HCEC 1CT (cell line): ENCODE measurements at regions not wholly inside any gene's neighbourhood (a gene's known extent, or its start where the extent isn't known, plus 50 kb on each side); places are given as distances from the start of the nearest gene placed in this dataset.

Experiments used
- DNase-seq: peaks from one replicate; pipeline ENCODE4 v3.0.0-alpha.2; 2017

DNA sequence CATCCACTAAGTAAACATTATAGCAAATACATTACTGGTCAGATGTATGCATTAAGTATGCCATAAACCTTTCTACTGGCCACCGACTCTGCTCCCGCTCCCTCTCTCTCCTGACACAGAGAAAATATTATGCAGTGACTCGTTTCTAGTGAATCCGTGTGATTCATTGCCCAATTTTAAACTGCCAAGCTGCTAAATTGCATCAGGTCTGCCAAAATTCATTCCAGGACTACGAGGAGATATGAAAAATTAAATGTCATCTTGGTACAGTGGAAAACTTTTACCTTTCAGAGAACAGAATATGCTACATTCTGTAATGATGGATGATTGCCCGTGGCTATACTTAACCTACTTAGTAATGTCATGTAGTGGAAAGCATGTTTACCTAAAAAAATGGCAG lies 368.8 kb upstream of the TSHZ3 start:
- no peak for DNase-seq

DNA sequence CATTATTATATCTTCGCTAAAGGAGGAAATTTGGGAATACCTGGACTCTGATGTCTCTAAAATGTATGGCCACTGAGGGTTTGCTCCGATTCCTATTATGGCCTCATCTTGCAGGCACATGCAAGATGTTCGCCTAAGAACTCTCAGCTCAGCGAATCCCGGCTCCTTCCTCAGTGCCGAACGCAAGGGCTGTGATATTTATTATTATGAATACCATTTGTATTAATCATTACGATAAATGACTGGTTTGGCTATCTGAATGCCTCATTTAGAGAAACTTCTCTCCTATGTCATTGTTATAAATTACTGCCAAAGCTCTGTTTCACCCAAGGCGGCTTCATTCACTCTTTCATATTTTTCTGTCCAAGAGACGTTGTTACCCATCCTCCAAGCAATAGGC lies 369.7 kb upstream of the TSHZ3 start:
- DNase-seq: no peak

DNA sequence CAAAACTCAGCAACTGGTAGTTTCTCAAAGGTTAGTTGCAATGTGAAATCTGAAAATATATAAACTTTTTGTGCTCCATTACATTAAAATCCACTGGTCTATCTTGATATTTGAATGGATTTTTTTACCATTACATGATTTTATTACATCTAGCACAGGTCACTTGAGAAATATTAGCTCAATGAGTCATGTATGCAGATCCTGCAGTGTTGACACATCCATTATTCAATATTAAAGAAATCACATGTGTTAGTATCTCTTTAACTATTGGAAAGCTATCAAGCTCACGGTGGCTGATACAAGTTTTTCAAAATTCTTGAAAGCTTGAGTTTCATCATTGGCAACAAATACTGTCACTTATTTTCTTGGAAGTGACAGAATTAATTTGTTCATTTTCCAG lies 373.9 kb upstream of the TSHZ3 start:
- no peak for DNase-seq

DNA sequence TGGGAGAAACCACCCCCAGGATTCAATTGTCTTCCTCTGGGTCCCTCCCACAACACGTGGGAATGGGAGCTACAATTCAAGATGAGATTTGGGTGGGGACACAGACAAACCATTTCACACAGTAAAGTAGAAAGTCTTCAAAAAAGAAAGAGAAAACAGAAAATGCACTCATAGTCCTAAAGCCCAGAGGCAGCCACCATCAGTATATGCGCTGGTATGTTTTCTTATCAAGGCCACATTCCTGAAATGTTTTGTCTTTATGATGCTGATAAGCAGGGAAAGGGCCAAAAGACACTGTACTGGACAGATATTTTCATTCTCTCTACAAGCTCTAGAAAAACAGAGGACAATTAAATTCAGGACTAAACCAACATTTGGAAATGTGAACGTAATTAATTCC lies 375.8 kb upstream of the TSHZ3 start:
- no peak for DNase-seq

DNA sequence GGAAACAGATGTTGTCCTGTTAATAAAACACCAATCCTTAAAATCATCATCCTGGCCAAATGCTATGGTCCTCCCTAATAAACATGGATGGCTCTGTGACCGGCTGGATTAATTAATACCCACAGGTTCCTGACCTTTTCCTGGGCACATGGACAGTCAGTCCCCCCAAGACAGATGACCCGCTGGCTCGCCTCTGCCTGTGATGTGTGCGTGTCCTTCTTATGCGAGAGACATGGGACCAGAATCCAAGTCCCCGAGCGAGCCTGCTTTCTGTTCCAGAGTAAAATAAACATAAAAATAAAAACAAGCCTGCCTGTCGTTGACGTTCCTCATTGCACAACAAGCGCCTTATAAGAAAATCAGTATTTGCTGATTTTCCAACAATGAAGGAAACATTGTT lies 378.3 kb upstream of the TSHZ3 start:
- DNase-seq: no peak

DNA sequence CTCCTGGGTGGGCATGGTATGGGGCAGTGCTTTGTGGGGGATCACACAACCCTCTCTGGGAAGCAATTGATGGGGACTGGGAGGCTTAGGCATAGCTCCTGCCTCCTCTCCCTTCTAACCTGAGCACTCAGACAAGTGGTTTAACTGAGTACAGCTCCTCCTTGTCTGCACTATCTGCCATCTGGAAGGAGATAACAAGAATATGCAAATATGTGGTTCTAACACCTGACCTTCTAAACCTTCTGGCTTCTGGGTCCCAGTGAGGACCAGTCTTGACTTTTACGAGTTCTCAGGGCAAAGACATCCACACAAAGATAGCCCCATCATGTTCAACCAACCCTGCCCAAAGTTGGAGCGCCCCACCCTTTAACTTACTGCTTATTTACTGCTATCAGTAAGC lies 381.0 kb upstream of the TSHZ3 start:
- no peak for DNase-seq

DNA sequence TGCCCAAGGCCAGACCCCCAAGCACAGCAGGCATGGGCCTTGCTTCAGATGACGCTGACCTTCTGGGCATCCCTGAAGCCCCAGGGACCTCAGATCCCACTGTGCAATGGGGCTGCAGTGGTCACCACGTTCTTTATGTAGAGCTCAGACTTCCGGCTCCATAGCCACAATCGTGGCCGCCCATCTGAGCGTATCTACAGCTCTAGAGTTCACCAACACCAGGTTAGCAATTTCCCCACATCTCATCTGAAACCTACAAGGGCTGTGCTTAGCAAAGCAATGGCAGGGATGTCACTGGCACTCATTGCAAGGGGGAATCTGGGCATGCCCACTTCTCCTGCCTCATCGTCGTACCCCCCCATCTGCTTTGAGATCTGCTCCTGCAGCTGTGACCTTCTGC lies 384.4 kb upstream of the TSHZ3 start:
- no peak for DNase-seq

DNA sequence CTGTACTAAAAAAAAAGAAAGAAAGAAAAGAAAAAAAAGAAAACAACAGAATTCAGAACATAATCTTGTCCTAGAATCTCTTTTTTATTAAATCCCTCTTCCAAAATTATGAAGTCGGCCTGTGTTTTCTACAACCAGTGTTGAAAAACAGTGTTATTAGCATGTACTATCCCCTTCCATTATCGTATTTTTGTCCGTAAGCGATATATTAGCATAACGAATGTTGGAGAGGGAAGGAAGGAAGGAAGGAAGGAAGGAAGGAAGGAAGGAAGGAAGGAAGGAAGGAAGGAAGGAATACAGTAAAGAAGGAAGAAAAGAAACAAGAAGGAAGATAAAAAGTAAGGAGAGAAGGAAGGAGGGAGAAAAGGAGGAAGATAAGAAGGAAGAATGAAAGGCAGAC lies 393.0 kb upstream of the TSHZ3 start:
- no peak for DNase-seq

DNA sequence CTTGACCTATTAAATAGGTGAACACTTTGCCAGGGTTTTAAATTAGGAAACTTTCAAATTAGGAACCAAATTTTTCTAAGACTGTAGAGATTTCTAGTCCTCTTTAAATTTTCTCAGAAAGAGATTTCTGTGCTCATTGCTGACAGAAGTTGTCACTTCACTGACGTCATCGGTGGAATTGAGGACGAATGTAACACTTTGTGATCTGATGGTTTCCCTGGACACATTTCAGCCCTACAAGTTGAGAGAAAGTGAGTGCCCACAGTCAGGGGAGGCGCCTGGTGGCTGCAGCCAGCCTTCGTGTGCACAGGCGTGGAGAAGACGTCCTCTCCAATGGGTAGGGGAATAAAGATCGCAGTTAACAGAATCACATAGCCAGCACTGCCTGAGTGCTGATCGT lies 396.5 kb upstream of the TSHZ3 start:
- DNase-seq: no peak

DNA sequence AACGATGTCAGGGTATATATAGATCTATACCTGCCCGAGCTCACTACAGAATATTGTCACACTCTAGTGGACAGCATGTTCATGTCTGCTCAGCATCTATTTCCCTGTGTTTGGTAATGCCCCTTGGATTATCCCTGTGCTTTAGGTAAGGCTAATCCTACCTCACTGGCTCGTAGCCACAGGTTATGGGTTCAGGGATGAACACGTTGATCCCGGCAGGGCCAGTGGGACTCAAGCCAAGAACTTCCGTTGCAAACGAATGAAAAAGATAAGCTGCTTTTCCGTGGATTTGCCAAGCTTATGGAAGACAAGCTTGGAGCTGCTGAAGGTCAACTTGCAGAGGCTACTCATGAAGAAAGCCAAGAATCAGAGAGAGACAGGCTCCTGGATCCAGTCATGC lies 400.0 kb upstream of the TSHZ3 start:
- DNase-seq: no peak

DNA sequence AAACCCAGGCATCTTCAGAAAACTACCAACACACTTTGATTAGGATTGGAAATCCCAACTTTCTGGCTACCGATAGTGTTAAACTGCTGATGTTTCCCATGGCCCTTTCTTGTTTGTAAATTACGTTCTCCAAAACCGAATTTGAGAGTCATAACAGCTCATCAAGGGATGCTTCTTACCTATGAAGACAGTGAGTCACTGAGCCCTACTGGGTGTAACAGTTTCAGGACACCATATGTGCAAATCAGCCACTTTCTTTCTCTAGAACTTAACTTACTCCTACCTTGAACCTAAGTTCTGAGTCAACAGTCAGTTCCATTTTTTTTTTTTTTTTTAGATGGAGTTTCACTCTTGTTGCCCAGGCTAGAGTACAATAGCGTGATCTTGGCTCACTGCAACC lies 410.1 kb upstream of the TSHZ3 start:
- no peak for DNase-seq

DNA sequence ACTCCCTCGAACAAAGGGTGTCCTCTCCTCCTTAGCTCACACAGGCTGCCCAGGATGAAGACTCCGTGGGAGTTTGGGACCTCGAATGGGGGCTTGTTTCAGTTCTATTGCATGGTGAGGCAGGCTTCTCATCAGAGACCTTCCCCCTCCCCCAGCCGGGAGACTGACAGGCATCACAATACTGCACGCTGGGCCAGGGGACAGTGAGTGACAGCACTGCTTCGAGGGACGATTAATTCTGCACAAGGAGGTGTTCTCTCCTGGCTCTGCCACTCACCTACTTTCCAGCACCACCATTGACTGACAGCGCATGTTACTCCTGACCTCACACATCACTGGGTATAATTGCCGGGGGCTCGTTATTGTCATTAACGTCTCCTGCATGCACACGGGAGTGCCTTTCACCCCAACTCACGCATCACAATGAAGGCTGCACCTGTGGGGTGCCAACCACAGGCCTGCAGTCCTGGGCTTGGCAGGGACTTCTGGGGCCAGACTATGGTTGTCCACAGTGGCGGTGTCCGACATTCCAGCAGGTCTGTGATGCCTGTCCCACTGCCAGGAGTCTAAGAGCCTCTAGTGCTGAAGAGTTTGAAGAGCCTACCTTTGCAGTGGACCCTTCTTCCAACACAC lies 412.2 kb upstream of the TSHZ3 start:
- no peak for DNase-seq

DNA sequence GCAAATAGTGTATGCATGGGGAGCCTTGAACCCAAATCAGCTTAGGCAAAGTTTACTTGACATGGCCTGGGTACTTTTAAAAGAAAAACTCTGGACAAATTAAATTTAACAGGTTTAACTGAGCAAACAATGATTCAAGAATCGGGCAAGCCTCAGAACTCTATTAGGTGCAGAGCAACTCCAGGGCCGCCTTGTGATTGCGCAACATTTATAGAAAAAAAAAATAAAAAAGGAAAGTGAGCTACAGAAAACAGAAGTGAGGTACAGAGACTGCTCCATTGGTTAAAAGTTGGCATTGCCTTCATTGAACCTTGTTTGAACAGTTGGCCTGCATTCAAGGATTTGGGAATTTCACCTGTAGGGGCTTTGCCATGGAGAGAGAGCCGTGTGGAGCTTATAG lies 421.0 kb upstream of the TSHZ3 start:
- DNase-seq: no peak

DNA sequence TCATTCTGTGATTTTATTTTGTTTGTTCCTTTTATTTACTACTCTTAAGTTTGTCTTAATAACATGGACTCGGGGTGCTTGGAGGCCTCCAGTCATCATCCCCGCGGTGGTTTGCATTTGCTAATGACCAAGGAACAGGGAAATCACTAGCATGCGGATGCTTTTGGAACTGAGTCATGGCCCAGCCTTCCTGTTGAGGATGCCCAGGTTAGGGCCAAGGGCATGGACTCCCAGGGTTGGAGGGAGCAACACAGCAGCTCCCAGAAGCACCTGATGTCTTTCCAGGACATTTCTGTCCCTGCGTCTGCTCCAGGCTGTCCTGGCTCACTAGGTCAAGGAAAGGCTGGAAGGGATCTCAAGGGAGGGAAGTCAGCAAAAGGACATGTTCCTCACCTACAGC lies 423.7 kb upstream of the TSHZ3 start:
- DNase-seq: no peak

DNA sequence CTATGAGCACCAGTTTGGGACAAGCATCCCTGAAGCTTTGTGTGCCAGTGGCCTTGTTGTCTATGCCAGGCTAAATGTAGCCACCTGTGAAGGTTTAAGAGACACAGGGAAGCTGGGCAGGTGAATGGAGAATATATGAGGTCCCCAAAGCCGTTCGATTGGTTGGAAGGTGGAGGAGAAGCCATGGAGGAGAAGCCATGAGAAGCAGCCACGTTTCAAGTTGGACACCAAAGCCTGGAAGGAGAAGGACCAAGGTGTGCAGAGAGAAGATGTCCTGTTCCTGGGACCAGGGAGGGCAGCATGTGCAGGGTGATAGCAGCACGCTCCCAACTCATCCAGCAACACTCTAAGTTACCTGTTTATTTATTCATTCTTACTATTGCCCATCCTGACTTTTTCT lies 432.3 kb upstream of the TSHZ3 start:
- no peak for DNase-seq

DNA sequence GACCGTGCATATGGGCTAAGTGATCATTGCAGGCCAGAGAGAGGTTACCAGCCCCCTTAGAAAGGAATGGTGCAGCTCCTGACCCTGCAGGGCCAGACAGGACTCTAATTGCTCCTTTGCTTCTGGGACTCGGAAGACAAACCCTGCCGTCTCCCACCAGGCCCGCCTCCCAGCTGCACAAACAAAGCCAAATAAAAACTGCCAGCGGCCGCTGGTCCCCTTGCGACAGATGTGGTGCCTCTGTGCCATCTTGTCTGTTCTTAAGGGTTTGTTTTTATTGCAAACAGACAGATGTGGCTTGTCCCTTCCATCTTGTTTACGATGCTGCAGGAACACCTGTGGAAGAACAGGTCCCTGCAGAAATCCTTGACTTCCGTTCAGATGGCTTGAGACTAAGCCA lies 434.4 kb upstream of the TSHZ3 start:
- no peak for DNase-seq

DNA sequence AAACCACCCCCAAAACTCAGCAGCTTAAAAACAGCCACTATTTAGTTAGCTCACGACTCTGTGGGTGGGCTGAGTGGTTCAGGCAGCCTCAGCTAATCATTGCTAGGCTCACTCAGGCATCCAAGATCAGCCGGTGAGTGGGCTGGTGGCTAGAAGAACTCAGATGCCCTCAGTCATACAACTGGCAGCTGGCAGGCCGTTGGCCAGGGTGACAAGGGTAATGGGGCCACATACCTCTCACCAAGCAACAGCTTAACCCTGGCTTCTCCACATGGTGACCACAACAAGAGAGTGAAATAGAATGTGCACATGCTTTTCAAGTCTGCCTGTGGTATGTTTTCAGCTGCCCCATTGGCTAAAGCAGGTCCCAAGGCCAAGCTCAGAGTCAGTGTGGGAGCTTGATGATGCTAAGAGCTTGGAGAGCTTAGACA lies 435.4 kb upstream of the TSHZ3 start:
- no peak for DNase-seq

DNA sequence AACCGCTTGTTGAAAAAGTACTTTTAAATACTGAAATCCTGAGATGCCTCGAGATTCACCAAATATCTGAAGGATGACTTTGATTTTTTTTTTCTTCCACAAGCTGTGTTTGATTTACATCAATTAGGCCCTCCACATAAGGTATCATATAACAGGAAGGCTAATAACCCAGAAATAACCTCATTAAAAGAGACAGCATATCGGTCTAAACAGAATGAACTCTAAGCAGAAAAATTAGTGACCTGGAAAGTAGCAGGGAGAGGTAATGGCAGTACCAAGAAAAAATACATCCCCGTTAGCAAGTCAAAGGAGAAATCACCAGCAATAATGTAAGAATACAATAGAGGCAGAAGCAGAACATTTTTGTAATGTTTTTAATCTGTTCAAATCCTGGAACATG lies 452.4 kb upstream of the TSHZ3 start:
- DNase-seq: no peak

DNA sequence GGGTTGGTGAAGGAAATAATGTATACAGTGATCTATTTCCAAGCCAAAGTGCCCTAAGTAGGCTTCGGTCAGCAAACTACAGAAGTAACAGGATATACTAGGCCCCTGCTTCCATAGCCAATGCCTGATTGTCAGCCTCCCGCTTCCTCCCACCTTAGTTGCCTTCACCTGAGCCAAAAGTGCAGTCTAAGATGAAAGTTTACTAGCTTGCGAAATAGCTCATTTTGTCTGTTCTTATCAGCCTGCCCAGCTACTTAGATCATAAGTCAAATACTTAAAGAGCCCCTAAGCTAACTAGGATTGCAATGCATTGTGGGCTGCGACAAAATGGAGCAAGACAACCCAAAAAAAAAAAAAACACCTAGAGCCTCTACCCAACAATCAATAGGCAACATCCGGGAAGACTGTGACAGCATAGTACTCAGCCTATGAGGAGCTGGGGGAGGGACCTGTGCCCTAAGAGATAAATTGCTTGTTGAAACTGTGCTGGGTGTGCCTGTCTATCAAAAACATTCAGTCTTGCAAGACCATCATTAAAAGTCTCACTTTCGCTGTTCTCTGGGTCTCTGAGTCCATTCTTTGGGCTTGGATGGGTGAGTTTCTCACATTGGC lies 454.7 kb upstream of the TSHZ3 start:
- DNase-seq: no peak

DNA sequence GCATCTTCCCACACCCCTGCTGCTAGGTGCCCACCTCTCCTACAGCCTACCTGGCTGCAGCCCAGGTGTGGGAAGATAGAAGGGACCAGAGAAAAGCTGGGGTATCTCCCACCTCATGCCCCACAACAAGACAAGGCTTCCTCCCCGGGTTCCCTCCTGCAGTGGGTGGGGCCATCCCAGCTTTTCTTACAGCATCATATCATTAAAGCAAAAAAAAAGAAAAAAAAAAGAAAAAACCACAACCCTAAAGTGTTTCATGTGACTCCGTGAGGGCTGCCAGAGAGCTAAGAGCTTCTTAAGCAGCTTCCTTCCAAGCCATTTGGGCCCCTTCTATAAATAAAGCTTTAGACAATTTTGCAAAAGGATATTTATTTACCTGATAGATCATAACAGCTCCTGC lies 455.4 kb upstream of the TSHZ3 start:
- DNase-seq: no peak

DNA sequence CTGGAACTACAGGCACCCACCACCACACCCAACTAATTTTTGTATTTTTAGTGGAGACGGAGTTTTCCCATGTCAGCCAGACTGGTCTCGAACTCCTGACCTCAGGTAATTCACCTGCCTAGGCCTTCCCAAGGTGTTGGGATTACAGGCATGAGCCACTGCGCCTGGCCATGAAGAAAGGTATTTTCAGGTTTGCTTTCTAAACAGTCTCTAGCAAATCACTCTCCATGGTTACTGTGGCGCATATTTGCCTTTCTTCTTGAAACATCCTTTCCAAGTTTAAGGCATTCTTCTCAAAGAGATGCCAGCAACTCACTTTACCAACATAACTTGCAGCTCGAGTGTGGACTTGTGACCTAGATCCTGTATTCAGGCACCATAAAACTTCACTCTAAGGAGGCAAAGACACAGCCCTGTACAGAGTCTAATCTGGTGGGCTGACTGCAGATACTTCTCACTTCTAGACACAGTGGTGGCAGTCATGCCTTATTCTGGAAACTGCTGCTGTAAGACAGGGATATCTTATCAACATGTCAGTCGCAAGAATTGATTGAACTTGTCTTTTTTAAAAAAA lies 461.4 kb upstream of the TSHZ3 start:
- no peak for DNase-seq

DNA sequence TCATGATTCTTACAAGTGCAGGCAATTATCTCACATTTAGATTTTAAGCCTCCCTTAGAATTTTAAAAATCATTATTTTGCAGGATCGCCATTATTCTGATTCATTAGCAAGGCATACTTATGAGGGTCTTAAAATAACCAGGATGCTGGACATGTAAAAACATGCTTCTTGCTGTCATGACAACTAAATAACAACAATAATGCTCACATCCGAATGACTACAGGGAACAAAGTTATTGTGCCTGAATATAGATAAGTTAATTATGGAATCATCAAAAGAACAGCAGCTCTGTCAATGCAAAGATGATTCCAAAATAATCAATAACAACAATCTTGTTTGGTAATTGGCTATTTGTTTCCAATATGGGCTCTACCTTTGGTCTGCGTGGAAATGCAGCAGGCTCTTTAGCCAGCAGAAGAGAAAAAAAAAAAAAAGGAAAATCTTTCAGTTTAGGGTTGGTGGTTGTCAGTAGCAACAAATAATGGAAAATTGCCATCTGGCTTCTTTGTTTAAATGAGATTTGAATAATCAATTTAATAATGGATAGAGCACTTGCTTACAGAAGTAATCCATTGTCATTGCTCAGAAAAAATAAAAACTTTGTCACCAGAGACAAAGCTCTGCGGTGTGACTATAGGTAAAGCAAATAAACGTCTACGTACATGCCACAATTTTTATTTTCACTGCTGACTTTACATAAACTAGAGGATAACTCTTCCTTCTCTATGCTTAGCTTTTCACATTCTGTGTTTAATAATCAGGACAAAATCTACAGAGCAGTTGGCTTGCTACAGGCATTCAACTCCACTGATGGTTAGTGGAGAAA lies 468.9 kb upstream of the TSHZ3 start:
- DNase-seq: no peak

DNA sequence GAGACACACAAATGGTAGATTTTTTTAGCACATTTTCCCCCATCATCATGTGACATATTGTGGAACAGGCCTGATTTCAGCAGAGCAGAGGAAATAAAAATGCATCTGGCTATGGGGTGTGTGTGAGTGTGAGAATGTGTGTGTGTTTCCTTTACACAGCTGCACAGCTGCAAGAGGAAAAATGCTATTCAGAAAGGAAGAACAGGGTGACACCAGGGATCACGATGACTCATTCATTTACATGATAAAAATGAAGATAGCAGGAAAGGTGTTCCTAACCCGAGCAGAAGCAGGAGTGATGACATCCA lies 469.5 kb upstream of the TSHZ3 start:
- no peak for DNase-seq

DNA sequence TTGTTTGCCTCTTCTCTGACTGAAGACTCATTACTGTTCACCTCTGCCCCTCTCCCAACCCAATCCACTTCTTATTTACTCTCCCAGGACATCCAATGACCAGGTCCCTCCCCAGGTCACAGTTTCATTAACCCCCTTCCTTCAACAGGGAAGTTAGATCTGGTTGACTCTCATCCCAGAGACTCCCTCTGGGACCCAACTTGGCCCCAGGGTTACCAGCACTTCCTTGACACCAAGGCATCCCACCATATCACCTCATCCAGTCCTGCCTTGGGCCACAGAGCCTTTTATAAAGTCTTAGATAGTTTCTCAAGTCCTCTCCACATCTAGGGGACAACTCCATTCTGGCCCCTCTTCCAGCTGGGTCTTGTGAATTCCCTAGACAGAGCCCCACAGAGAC lies 470.6 kb upstream of the TSHZ3 start:
- DNase-seq: no peak
